ENCODE measurements at regions not wholly inside any gene's neighbourhood (a gene's known extent, or its start where the extent isn't known, plus 50 kb on each side); places are given as distances from the start of the nearest gene placed in this dataset.

DNA sequence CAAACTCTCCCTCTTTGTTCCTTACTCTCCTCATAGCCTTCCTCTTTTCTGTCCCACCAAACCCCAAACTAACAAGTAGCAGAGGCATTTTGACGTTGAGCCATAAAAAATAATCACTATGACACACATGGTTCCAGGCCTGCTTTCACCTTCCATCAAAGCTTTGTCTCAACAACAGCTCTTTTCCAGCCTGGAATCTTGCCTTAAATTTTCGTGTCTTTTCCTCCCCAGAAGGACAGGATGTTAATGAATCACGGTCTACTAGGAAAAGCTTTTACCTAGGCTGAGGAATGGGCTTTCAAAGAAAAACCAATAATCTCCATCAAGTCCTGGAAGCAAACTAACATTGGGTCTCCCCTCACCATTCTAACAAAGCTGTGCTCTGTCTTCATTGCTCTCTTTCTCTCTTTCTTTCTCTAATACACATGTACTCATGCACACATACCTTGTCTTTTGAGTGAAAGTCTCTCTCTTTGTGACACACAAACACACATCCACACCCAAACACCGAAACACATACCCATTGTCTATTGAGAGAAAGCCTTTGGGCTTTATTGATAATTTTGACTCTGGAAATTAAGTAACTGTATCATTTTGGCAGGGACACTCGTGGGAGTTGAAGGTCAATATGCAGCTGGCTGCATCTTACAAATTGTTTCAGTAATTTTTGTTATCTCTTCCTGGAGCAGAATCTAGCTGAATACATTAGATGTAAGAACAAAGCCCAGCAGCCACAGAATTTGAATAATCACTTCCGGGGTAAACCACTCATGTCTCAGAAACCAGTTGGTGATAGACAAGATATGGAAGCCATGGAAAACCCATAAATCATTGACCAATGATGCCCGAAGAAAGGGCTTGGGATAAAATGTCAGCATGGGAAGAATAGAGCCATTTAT is 107.4 kb upstream of the SLC4A7 start:
- no peak overlapping the region for H2AK5ac ChIP-seq (ENCODE audit: low read depth, low read length)
- no peaks in the 10 kb centered on the region; a peak in 1 of 7 replicates for H3K27me3 ChIP-seq (replicated peaks in 1 of 4; ENCODE audit: control insufficient read depth in 3 of 4, extremely low read depth in 1 of 4, insufficient read depth in 3 of 4, low read length in 3 of 4)
- H2BK15ac ChIP-seq (ENCODE audit: low read length) = 0 out of 2 replicates have a peak overlapping the region, but pooled peaks have one; percentile 14
- no peak overlapping the region for H2BK20ac ChIP-seq (ENCODE audit: low read length)
- H3K4ac ChIP-seq (replicated peaks; ENCODE audit: insufficient read length, low read depth, low read length) = no peak overlapping the region
- H3K23ac ChIP-seq (ENCODE audit: insufficient read length) = no peak overlapping the region
- H4K20me1 ChIP-seq (replicated peaks in 1 of 2; ENCODE audit: control insufficient read depth in 1 of 2, insufficient read depth in 2 of 2, low read length in 2 of 2) = no peaks in the 10 kb centered on the region
- FAIRE-seq (no peak), DNase-seq (ENCODE audit: low read depth in 1 of 2, low spot score in 2 of 2) (no peak)
- H3K27ac ChIP-seq (ENCODE audit: low read depth, low read length) = no peak overlapping the region
- no peak overlapping the region for H2BK120ac ChIP-seq (replicated peaks; ENCODE audit: low read depth, low read length)
- 77% methylated on average over 7 of the region's 7 CpGs; no CpG with 5 or more reads in 1 of the 2 experiments for WGBS, 2 experiments (ENCODE audit: extremely low coverage in 1 of 2, insufficient coverage in 1 of 2, insufficient read length in 1 of 2, insufficient replicate concordance in 2 of 2, low coverage in 1 of 2, low lambda C conversion rate in 2 of 2, missing lambda C conversion rate in 1 of 2)
- no peaks in the 10 kb centered on the region for H3K23me2 ChIP-seq (ENCODE audit: low read depth, low read length)
- no peak overlapping the region for H4K8ac ChIP-seq (ENCODE audit: extremely low read depth, insufficient read depth, low read length)
- CTCF ChIA-PET (ENCODE audit: partially characterized antibody) = interaction anchor here (0.9 to 1.5 kb wide), 4 partner anchors 11 to 56 kb away, joined by 3 to 5 read pairs (median 4); no protein-coding TSS in a partner anchor
- H3K18ac ChIP-seq (ENCODE audit: extremely low read depth, low read length) = no peak overlapping the region
- H3K36me3 ChIP-seq (ENCODE audit: control insufficient read depth in 2 of 4, insufficient read depth in 4 of 4, low read length in 3 of 4) = no peaks in the 10 kb centered on the region
- H3K4me1 ChIP-seq (replicated peaks in 1 of 4; ENCODE audit: control insufficient read depth in 3 of 4, insufficient read depth in 4 of 4, low read length in 3 of 4) = peaks cover 0 to 13% (median 8%) of the 10 kb centered on the region in 4 experiments; a peak in 6 of 7 replicates
- H3K9ac ChIP-seq (replicated peaks in 1 of 4; ENCODE audit: extremely low read depth in 1 of 4, low read depth in 3 of 4, low read length in 3 of 4) = no peak overlapping the region
- H2BK5ac ChIP-seq (ENCODE audit: low read depth, low read length) = no peak overlapping the region
- no peak overlapping the region for H3K56ac ChIP-seq (replicated peaks; ENCODE audit: insufficient read length, low read depth, low read length)
- H3K14ac ChIP-seq (ENCODE audit: insufficient read length) = no peak overlapping the region
- peak overlapping the region; percentile 88; the same call in 1 of the 2 replicates for H2AFZ ChIP-seq (ENCODE audit: low read length)
- H3K79me2 ChIP-seq (ENCODE audit: control insufficient read depth in 1 of 2, insufficient read depth in 2 of 2, low read length in 2 of 2) = no peaks in the 10 kb centered on the region
- no peaks in the 10 kb centered on the region for H3K79me1 ChIP-seq (ENCODE audit: low read depth, low read length)
- H3K9me3 ChIP-seq (ENCODE audit: insufficient read depth in 2 of 2, low read depth in 1 of 2, low read length in 1 of 2) = no peaks in the 10 kb centered on the region
- H4K91ac ChIP-seq (replicated peaks; ENCODE audit: insufficient read length, low read length) = no peak overlapping the region
- no peak overlapping the region for H3K4me3 ChIP-seq (ENCODE audit: extremely low read depth in 1 of 4, insufficient read depth in 2 of 4, low read depth in 3 of 4, low read length in 4 of 4)
- POLR2A ChIA-PET (ENCODE audit: partially characterized antibody) = no interaction called here
- H3K4me2 ChIP-seq (ENCODE audit: insufficient read depth in 1 of 2, low read depth in 2 of 2, low read length in 2 of 2) = no peak overlapping the region
- H2BK12ac ChIP-seq (ENCODE audit: low read depth, low read length) = no peak overlapping the region
- no peak overlapping the region for H4K5ac ChIP-seq (ENCODE audit: insufficient read length, low read depth, low read length)
- TF ChIP-seq SIRT6 (IDR thresholded peaks at IDR 0.05; ENCODE audit: low read length) (no peak), BCL11A (IDR thresholded peaks at IDR 0.05; ENCODE audit: low read depth in 2 of 2, low read length in 2 of 2) (no peak)

Measured in H1 (cell line).